Peyer's patch (tissue), 4 donors: ENCODE measurements at regions not wholly inside any gene's neighbourhood (a gene's known extent, or its start where the extent isn't known, plus 50 kb on each side); places are given as distances from the start of the nearest gene placed in this dataset.

Source experiments
- POLR2A ChIP-seq, 2 donors: fragments of 450-650 bp; IDR thresholded peaks; one replicate each; pipeline ENCODE4 v1.5.1; 2017; ENCODE audit warnings: antibody characterized with exemption in 2 of 2, mild to moderate bottlenecking in 2 of 2, moderate library complexity in 2 of 2
- TF ChIP-seq, protein P1 (sequence below), 6 experiments: fragments of 450-650 bp in 4 of 6; fragments of 200-600 bp in 2 of 6; sonication (generic) in 1 of 6; IDR thresholded peaks; one replicate each; pipeline ENCODE4 v1.5.1; 2017 to 2019; ENCODE audit warnings: antibody characterized with exemption in 6 of 6, mild to moderate bottlenecking in 3 of 6, moderate library complexity in 1 of 6

DNA sequence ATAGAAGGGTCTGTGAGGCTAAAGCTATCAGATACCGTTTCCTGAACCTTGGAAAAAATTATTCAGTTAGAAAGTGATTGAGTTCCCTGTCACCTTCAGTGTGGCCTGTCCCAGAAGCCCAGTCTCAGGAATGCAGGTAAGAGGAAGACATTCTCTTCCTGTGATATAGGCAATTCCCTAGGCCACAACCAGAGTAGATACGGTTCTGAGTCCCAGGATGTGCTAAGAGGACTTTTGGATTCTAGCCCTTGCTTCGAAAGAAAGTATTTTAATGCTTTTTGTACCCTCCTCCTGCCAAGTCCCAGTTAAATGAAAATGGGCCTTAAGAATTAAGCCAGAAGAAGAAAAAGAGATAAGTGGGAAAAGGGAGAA is 313.5 kb upstream of the PLXNA2 start:
- no peak for TF ChIP-seq POLR2A (IDR thresholded peaks at IDR 0.05)
- TF ChIP-seq, protein P1, sequence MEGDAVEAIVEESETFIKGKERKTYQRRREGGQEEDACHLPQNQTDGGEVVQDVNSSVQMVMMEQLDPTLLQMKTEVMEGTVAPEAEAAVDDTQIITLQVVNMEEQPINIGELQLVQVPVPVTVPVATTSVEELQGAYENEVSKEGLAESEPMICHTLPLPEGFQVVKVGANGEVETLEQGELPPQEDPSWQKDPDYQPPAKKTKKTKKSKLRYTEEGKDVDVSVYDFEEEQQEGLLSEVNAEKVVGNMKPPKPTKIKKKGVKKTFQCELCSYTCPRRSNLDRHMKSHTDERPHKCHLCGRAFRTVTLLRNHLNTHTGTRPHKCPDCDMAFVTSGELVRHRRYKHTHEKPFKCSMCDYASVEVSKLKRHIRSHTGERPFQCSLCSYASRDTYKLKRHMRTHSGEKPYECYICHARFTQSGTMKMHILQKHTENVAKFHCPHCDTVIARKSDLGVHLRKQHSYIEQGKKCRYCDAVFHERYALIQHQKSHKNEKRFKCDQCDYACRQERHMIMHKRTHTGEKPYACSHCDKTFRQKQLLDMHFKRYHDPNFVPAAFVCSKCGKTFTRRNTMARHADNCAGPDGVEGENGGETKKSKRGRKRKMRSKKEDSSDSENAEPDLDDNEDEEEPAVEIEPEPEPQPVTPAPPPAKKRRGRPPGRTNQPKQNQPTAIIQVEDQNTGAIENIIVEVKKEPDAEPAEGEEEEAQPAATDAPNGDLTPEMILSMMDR (IDR thresholded peaks at IDR 0.05), result no peak
